ENCODE measurements at regions not wholly inside any gene's neighbourhood (a gene's known extent, or its start where the extent isn't known, plus 50 kb on each side); places are given as distances from the start of the nearest gene placed in this dataset.

DNA sequence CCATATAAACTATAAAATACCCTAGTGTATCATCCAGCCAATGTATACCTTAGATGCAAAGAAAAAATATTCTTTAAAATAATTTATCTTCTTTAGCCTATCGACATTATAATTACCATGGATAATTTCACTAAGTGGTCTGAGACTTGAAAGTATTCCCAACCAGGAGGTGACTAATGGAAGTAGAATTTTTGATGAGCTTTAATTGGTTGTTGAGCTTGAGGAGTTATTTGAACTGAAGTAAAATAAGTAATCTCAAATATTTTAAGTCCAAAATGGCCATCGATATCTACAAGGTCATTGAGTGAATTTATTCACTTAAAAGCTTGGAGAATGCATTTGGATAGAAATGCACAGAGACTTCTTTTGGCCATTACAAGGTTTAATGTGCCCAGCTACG lies 436.2 kb downstream of the TLL1 start:
- H3K27me3 Mint-ChIP-seq (ENCODE audit: low read depth) = no peaks in the 10 kb centered on the region
- no peaks in the 10 kb centered on the region for H3K9me3 Mint-ChIP-seq
- TF ChIP-seq, protein P1, sequence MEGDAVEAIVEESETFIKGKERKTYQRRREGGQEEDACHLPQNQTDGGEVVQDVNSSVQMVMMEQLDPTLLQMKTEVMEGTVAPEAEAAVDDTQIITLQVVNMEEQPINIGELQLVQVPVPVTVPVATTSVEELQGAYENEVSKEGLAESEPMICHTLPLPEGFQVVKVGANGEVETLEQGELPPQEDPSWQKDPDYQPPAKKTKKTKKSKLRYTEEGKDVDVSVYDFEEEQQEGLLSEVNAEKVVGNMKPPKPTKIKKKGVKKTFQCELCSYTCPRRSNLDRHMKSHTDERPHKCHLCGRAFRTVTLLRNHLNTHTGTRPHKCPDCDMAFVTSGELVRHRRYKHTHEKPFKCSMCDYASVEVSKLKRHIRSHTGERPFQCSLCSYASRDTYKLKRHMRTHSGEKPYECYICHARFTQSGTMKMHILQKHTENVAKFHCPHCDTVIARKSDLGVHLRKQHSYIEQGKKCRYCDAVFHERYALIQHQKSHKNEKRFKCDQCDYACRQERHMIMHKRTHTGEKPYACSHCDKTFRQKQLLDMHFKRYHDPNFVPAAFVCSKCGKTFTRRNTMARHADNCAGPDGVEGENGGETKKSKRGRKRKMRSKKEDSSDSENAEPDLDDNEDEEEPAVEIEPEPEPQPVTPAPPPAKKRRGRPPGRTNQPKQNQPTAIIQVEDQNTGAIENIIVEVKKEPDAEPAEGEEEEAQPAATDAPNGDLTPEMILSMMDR (IDR thresholded peaks at IDR 0.05; ENCODE audit: unreplicated experiment in 3 of 3) = no peak
- no peaks in the 10 kb centered on the region for H3K4me1 Mint-ChIP-seq
- H3K4me3 Mint-ChIP-seq = no peak overlapping the region
- no peak overlapping the region for H3K27ac Mint-ChIP-seq
- H3K36me3 Mint-ChIP-seq (ENCODE audit: low read depth) = no peaks in the 10 kb centered on the region

DNA sequence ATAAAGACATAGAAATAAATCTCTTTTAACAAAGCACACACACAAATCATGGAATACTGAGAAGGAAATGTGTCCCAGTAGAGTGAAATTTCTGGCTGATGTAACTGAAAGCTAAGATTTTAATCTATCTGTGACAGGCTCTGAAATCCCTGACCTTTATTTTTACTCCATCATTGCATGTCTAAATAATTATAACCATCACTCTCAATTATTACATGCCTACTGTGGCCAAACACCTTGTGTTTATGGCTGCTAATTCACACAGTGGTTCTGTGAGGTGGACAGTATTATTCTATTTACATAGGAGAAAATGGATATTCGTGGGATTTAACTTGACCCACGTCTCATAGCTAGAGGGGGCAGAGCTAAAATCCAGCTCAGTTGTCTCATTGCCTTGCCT lies 438.1 kb downstream of the TLL1 start:
- H3K27ac Mint-ChIP-seq = no peak overlapping the region
- H3K27me3 Mint-ChIP-seq (ENCODE audit: low read depth) = no peaks in the 10 kb centered on the region
- H3K36me3 Mint-ChIP-seq (ENCODE audit: low read depth) = no peaks in the 10 kb centered on the region
- H3K4me1 Mint-ChIP-seq = no peaks in the 10 kb centered on the region
- no peaks in the 10 kb centered on the region for H3K9me3 Mint-ChIP-seq
- TF ChIP-seq, protein P1 (IDR thresholded peaks at IDR 0.05; ENCODE audit: unreplicated experiment in 3 of 3) = no peak
- H3K4me3 Mint-ChIP-seq = no peak overlapping the region

DNA sequence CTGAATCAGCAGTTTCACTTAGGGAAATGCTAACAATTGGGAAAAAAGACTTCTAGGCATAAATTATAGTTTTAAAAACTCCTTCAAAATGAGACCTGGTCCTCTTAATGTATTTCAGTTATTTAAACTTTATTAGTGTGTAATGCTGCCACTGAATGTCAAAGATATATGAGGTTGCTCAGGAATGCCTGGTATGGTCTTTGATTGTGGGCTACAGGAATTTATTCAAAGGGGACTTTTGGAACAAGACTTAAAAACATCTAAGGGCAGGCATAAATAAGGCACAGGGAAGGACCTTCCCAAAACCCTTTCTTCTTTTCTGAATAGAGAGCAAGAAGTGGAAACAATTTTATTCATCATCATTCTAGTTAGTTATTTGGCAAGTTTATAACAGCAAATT lies 439.1 kb downstream of the TLL1 start:
- no peaks in the 10 kb centered on the region for H3K9me3 Mint-ChIP-seq
- no peak overlapping the region for H3K27ac Mint-ChIP-seq
- no peak overlapping the region for H3K4me3 Mint-ChIP-seq
- H3K36me3 Mint-ChIP-seq (ENCODE audit: low read depth) = no peaks in the 10 kb centered on the region
- no peaks in the 10 kb centered on the region for H3K27me3 Mint-ChIP-seq (ENCODE audit: low read depth)
- H3K4me1 Mint-ChIP-seq = no peaks in the 10 kb centered on the region
- TF ChIP-seq, protein P1 (IDR thresholded peaks at IDR 0.05; ENCODE audit: unreplicated experiment in 3 of 3) = no peak

DNA sequence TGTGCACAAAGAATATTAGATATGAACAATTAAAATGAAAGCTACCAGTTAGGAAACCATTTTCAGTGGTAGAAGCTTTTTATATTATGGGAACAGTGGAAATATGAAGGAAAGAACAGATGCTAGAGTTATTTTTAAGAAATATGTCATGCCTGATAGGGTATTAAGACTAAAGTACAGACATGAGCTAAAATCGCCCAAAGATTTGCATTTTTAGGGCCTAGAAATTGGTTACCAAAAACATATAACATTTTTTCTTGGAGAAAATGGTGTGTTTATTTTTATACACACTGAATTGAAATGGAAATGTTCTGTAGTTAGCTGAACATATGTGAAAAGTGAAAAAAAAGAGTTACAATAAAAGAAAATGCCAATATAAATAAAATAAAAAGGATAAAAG lies 441.9 kb downstream of the TLL1 start:
- no peaks in the 10 kb centered on the region for H3K36me3 Mint-ChIP-seq (ENCODE audit: low read depth)
- TF ChIP-seq, protein P1 (IDR thresholded peaks at IDR 0.05; ENCODE audit: unreplicated experiment in 3 of 3) = no peak
- H3K9me3 Mint-ChIP-seq = no peaks in the 10 kb centered on the region
- no peaks in the 10 kb centered on the region for H3K4me1 Mint-ChIP-seq
- no peaks in the 10 kb centered on the region for H3K27me3 Mint-ChIP-seq (ENCODE audit: low read depth)
- H3K27ac Mint-ChIP-seq = no peak overlapping the region
- H3K4me3 Mint-ChIP-seq = no peak overlapping the region

DNA sequence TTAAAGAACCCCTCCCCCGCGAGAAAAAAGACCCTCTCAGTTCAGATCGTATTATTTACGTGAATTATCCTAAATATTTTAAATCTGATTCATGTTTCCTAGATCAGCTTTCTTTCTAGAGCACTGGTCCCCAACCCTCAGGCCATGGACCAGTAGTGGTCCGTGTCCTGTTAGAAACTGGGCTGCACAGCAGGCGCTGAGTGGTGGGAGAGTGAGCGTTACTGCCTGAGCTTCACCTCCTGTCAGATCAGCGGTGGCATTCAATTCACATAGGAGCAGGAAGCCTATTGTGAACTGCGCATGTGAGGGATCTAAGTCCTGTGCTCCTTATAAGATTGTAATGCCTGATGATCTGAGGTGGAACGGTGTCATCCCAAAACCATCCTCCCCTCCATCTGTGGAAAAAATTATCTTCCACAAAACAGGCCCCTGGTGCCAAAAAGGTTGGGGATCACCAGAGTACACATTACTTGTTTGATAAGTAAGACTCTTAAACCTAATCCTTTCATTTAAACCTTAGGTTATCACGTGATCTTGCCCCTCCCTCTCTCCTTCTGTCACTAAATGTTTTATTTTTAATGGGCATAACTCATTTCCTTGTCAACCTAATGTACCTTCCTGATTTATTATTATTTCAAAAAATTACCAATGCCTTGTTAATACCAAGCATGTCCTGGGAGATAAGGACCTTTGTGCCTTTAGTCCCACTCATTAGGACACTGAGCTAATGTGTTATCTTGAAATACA lies 442.9 kb downstream of the TLL1 start:
- TF ChIP-seq, protein P1 (IDR thresholded peaks at IDR 0.05; ENCODE audit: unreplicated experiment in 3 of 3) = no peak
- Mint-ChIP-seq H3K4me3 (no peak overlapping the region), H3K9me3 (no peaks in the 10 kb centered on the region), H3K27me3 (ENCODE audit: low read depth) (no peaks in the 10 kb centered on the region), H3K36me3 (ENCODE audit: low read depth) (no peaks in the 10 kb centered on the region), H3K27ac (no peak overlapping the region), H3K4me1 (no peaks in the 10 kb centered on the region)
